Erythroblast (primary cell): ENCODE measurements at regions not wholly inside any gene's neighbourhood (a gene's known extent, or its start where the extent isn't known, plus 50 kb on each side); places are given as distances from the start of the nearest gene placed in this dataset.

Source experiments
- GATA1 ChIP-seq: IDR thresholded peaks from 2 replicates; pipeline ENCODE4 v1.6.1; 2011; ENCODE audit warnings: low read depth, mild to moderate bottlenecking, control low read depth, low read length, moderate library complexity
- POLR2A ChIP-seq: IDR thresholded peaks from 2 replicates; pipeline ENCODE4 v1.6.1; 2011; ENCODE audit warnings: mild to moderate bottlenecking, low read length

- no peak for TF ChIP-seq POLR2A
- no peak for TF ChIP-seq GATA1
Observed at GRCh38 chr2:239839306-239839705, 185.8 kb downstream of the NDUFA10 start.
